ENCODE measurements at regions not wholly inside any gene's neighbourhood (a gene's known extent, or its start where the extent isn't known, plus 50 kb on each side); places are given as distances from the start of the nearest gene placed in this dataset.
"Not testable (repeated sequence)": the region's sequence is repeated elsewhere in the genome, so short reads cannot be mapped to it uniquely, and the experiment has no call there.

DNA sequence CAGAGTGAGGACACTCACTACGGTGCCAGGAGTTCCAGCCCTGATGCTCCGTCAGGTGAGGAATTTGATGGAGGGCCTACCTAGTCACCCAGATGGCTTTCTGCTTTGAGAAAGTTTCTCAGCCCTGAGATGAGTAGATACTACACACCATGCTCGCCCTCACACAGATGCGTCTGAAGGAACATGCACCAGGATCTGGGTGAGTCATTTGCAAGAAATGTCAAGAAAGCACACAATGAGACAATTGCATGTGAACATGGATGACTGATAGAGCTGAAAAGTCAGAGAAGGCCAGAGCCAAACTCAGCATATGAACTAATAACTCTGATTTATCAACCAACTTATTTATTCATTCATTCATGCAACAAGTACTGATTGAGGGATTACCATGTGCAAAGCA lies 483.9 kb downstream of the OMA1 start:
- DNase-seq (ENCODE audit: low spot score): no peak

DNA sequence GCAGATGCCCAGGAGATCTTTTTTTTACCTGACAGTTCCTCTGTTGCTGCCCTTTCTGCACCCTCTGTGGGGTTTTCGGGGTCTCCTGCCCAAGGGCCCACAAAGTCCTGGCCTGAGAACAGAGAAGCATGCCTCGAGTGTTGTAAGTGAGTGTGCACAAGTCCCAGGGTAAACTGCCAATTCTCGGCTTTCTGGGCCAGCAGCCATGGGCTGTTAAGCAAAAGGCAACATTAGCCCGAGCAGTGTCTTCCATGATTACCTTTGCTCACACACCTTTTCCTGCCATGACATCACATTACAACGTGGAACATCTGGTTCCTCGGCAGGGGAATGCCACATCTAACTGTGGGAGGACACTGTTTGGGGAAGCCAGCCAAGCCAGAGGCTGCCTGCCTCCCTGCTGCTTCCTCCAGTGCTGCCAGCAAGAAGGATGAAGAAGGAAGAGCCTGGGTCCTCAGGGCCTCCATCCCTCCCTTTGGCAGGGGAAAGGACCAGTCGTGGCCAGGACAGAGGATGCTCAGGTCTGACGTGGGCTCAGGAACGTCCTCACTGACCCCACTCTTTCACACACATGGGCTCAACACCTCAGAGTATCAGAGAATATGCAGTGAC lies 485.9 kb downstream of the OMA1 start:
- no peak for DNase-seq (ENCODE audit: low spot score)

DNA sequence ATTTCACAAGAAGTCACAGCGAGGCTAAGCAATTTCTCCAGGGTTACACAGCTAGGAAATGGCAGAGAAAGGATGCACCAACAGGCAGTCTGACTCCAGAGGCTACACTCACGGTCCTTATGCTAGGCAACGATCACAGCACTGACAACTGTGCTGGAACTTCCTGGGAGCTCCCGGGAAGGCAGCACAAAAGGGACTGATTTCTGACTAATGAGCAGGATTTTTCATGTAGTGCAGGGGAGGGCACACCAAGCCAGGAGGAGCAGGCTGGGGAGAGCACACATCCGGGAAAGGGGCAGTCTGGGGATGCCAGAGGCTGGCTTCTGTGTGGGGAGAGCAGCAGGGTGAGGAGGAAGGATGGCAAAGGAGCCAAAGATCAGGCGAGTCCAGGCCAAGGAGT lies 486.7 kb downstream of the OMA1 start:
- no peak for DNase-seq (ENCODE audit: low spot score)

DNA sequence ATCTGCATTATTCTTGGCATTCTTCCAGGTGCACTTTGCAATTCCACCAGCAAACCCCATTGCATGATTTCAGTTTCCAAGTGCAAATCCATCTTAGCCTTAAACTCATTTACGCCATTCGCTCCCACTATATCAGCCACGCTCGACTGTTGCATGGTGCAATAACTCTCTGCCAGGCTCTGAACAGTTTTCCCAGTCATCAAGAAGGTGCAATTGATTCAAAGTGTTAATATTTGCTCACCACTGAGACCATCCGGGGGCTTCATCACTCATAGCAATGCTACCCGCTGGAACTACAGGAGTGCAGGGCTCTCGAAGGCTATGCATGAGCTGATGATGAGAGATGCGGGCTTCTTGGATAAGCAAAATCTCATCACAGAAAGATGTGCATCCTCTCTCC lies 488.2 kb downstream of the OMA1 start:
- no peak for DNase-seq (ENCODE audit: low spot score)

DNA sequence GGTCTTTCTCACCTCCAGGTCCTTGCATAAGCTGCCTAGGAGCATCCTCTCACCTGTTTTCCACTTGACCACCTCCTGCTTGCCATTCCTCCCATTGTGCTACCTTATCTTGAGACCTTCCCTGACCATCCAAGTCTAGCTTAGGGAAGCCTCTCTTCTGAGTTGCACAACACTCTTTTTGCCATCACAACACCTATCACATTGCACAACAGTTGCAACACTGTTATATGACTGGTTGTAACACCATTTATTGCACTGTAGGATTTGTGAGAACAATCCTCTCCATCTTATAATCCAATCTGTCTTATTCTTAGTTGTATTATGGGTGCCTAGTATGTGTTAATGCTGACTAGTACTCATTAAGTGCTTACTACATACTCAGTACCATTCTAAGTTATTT lies 488.7 kb downstream of the OMA1 start:
- DNase-seq (ENCODE audit: low spot score): no peak

GRCh38 chr1:58051187-58051586 lies 495.3 kb downstream of the OMA1 start:
- DNase-seq (ENCODE audit: low spot score): not testable (repeated sequence)

GRCh38 chr1:58047265-58047858 lies 499.2 kb downstream of the OMA1 start:
- DNase-seq (ENCODE audit: low spot score): peak; percentile 11

DNA sequence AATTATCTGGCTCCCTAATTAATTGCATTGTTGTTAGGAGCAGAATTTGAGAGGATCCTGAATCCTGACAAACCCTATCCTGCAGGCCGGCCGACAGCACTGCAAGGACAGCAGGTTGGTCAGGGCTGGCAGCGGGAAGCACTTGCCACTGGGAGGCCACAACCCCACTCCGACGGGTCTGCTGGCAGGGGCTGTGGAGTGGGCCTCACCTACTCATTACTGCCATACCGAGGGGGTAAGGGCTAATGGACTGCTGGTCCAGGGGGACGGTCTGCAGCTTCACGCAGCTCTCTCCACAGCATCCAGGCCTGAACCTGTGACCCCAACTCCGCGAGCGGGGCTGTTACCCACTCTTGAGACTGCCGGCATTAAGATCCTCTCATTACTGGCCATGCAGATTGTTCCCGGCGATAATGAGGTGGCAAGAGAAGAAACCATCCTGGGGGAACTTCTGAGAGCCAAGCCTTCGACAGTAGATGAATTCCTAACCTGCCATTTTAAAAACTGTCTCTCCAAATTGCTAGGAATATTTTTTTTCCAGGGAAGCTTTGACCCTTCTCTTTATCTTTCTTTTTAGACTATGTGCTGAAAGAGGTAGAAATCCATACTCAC lies 501.3 kb downstream of the OMA1 start:
- DNase-seq (ENCODE audit: low spot score): no peak

DNA sequence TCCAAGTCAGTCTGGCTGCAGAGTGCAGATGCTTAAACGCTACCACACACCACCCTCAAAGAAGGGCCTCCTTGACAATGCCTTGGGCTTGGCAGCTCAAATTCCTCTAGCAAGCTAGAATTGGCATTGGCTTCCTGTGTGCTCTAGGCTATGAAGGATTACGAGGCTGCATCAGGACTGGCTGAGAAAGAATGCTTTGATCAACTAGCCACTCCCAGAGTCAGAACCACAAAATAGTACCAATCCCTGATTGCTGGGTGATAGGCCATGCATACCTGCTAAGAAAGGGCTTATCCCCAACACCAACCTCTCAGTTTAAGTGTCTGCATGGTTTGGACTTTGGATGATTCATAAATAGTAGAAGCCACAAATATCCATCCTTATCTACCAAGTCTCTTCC lies 504.9 kb downstream of the OMA1 start:
- DNase-seq (ENCODE audit: low spot score): no peak

DNA sequence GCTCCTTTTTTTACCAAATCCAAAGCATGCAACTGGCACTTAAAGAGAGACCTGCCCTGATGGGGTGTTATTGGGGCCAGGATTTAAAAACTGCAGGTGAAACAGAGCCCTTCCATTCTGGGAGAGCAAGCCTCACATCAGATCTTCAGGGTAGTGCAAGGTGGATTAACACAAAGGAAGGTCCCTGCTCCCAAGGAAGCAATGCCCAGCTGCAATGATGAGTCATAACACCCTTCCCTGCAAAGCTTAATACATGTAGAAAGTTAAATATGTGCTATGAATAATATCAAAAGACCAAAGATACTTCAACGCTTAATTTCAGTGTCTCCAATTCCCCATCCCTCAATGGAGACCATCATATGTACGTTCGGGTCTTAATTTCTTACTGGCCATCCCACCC lies 508.0 kb downstream of the OMA1 start:
- DNase-seq (ENCODE audit: low spot score): no peak

DNA sequence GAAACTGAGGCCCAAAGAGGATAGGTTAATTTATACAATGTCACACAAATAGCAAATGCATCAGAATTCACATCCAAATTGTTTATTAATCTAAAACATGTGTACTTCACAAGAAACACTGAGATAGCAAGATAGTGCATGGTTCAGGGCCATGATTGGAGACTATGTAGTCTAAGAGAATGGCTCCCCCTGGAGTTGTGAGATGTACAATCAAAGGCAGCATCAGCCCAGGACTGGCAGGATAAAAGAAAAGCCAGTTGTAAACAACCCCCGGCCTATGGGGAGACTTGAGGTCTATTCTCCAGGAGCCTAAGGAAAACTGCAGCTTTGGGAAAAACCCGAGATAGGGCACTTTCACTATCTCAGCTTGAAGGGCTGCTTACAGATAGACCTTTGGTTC lies 511.0 kb downstream of the OMA1 start:
- DNase-seq (ENCODE audit: low spot score): no peak

DNA sequence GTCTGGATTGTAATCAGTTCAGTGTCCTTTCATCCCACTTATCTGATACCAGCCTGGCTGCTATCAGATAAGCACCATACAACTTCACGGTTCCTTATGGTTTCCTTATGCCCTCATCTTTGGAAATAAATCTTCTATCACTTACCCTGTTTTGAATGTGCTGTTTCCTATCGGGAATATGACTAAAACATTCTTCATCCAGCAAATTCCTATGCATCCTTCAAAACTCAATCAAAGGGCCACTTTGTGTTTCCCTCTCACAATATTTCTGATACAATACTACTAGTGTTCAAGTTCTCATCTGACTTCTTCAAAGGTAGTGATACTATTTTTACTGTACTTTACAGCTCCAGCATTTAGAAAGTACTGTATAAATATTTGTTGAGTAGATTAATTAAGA lies 513.2 kb downstream of the OMA1 start:
- no peak for DNase-seq (ENCODE audit: low spot score)

GRCh38 chr1:58032611-58033073 lies 513.9 kb downstream of the OMA1 start:
- no peak for DNase-seq (ENCODE audit: low spot score)

GRCh38 chr1:58031416-58031815 lies 515.1 kb downstream of the OMA1 start:
- DNase-seq (ENCODE audit: low spot score): no peak

DNA sequence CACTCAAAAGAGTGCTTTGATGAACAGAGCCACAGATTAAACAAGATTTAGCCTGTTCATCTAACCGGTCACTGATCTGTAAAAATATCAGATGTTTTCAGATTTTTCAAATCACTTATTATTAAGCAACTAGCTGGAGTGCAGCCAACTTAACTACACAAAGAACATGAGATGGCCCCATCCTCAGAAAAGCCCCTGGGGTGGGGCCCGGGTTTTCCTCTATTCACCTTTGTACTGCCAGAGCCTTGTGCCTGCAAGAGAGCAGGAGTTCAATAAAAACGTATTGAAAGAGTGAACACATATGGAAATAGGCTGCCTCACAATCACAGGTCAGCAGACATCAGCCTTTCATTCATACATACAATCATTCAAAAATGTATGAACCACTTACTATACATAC lies 516.1 kb downstream of the OMA1 start:
- DNase-seq (ENCODE audit: low spot score): no peak

GRCh38 chr1:58017641-58018040 lies 528.9 kb downstream of the OMA1 start:
- no peak for DNase-seq (ENCODE audit: low spot score)

GRCh38 chr1:58013237-58013636 lies 533.3 kb downstream of the OMA1 start:
- DNase-seq (ENCODE audit: low spot score): no peak

DNA sequence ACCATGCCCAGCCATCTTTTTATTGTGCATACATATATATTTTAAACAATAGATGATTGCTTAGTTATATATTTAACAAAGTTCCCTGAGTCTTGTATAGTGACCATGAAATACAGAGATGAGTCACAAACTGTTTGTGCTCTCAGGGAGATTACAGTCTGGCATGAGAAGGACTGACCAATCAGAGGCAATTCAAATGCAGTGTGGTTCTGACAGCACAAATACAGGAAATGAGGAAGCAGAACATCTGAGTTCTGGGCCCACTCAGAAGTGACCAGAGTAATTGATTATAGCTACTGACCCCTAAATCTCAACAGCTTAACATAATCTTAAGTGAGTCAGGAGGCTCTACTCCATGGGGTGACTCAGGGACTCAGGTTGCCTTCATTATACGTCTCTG lies 534.5 kb downstream of the OMA1 start:
- DNase-seq (ENCODE audit: low spot score): no peak

GRCh38 chr1:58006421-58007046 lies 540.0 kb downstream of the OMA1 start:
- DNase-seq (ENCODE audit: low spot score): no peak

DNA sequence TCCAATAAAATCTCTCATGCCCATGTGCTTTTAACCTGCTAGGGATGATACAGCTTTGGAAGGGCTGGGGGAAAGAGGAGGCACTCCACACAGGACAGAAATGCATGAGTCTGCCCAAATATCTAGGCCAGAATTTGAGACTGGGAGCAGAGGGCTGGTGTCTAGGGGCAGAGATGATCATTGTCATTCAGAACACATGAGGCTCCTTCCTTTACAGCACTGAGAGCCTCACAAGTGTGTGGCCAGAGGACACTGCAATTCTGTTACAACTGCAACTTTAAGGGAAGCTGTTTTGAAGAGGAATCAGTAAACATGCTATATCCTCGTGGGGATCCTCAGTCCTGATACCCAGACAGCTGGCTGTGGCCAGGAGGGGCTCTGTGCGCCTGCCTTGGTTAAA lies 541.3 kb downstream of the OMA1 start:
- DNase-seq (ENCODE audit: low spot score): no peak

GRCh38 chr1:58003988-58004387 lies 542.5 kb downstream of the OMA1 start:
- no peak for DNase-seq (ENCODE audit: low spot score)

DNA sequence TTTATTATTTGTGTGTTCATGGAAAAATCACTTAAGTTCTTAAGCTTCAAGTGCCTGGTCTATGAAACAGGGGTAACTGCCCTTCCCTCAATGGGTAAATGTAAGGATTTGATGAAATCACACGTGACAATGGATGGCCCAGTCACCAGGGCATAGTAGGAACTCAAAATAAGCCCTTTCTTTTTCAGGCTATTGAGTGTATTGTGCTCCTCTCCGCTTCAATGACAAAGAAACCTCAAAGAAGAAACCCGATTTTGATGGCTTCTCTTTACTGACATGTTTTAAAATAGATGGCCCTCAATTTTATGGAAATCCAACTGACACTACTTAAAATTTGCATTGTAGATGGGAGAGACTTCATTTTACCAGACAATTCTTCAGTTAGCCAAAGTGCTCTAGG lies 543.5 kb downstream of the OMA1 start:
- no peak for DNase-seq (ENCODE audit: low spot score)

DNA sequence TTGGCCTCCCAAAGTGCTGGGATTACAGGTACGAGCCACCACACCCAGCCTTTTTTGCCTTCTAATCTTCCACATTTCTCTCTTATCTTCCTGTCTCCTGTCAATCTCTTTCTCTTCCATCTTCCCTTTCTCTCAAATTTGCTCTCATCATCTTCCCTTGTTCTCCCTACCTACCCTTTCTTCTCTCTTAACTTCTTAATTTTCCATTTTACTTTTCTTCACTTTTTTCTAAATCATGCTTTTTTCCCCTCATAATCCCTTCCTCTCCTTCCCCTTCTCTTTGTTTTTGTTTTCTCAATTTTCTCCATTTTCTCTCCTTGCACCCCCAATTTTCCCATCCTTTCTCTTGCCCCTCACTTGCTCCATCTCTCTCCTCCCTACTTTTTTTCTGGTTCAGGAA lies 545.7 kb downstream of the OMA1 start:
- DNase-seq (ENCODE audit: low spot score): no peak
